Natural killer cell (primary cell): ENCODE measurements at regions not wholly inside any gene's neighbourhood (a gene's known extent, or its start where the extent isn't known, plus 50 kb on each side); places are given as distances from the start of the nearest gene placed in this dataset.

ENCODE experiments used
- ATAC-seq, 3 donors: fragments of 150-1000 bp in 2 of 3; fragments of 200-7000 bp in 1 of 3; cut with Tn5 transposase; 1 replicate in 1 of 3; 2 replicates in 2 of 3; pipeline ENCODE4 v1.10.0; 2021; ENCODE audit warnings: mild to moderate bottlenecking in 2 of 3, moderate library complexity in 2 of 3
- DNase-seq, 2 donors: peaks; one replicate each; pipeline versions ENCODE4 v3.0.0 to v3.0.0-alpha.2; 2013 to 2021; ENCODE audit warnings: mixed read lengths in 1 of 2
- H3K27ac ChIP-seq: one replicate; pipeline ENCODE4 v1.5.1; 2013; ENCODE audit warnings: mild to moderate bottlenecking, low read length
- H3K27me3 ChIP-seq: one replicate; pipeline ENCODE4 v1.6.1; 2013; ENCODE audit warnings: low read length; ENCODE audit not compliant: control insufficient read depth, insufficient read depth
- H3K36me3 ChIP-seq: one replicate; pipeline ENCODE4 v1.6.1; 2013; ENCODE audit warnings: low read length; ENCODE audit not compliant: control insufficient read depth, insufficient read depth
- H3K4me1 ChIP-seq: one replicate; pipeline ENCODE4 v1.6.1; 2013; ENCODE audit warnings: low read length; ENCODE audit not compliant: control insufficient read depth, insufficient read depth
- H3K4me3 ChIP-seq: one replicate; pipeline ENCODE4 v1.5.1; 2013; ENCODE audit warnings: low read length
- H3K9me3 ChIP-seq: one replicate; pipeline ENCODE4 v1.6.1; 2013; ENCODE audit warnings: low read length; ENCODE audit not compliant: control insufficient read depth, insufficient read depth
- H3K27ac Mint-ChIP-seq, 2 donors: one replicate each; pipeline ENCODE4 v1.8.0; 2022; ENCODE audit warnings: mild to moderate bottlenecking in 2 of 2, mixed read lengths in 2 of 2, moderate library complexity in 1 of 2
- H3K27me3 Mint-ChIP-seq, 2 donors: one replicate each; pipeline ENCODE4 v1.8.0; 2022; ENCODE audit warnings: low read depth in 2 of 2, mixed read lengths in 2 of 2
- H3K36me3 Mint-ChIP-seq: one replicate; pipeline ENCODE4 v1.8.0; 2022; ENCODE audit warnings: mixed read lengths
- H3K4me1 Mint-ChIP-seq, 2 donors: one replicate each; pipeline ENCODE4 v1.8.0; 2022; ENCODE audit warnings: mixed read lengths in 2 of 2
- H3K4me3 Mint-ChIP-seq: one replicate; pipeline ENCODE4 v1.8.0; 2022; ENCODE audit warnings: mild to moderate bottlenecking, moderate library complexity, mixed read lengths
- H3K9me3 Mint-ChIP-seq, 2 donors: one replicate each; pipeline ENCODE4 v1.8.0; 2022; ENCODE audit warnings: mixed read lengths in 2 of 2
- CTCF ChIP-seq: fragments of 200-600 bp; IDR thresholded peaks from one replicate; pipeline ENCODE4 v1.8.0; 2022; ENCODE audit warnings: antibody characterized with exemption
- WGBS: methylation state at CpG from one replicate; pipeline ENCODE4 v1.1.7; 2013; ENCODE audit warnings: missing lambda C conversion rate; ENCODE audit not compliant: insufficient coverage; 5-methylcytosine and 5-hydroxymethylcytosine counted together
- intact Hi-C: fragments of 100-400 bp; cut with micrococcal nuclease; formaldehyde crosslinking; loops from one replicate; pipeline ENCODE4 v1.14.2; 2022

GRCh38 chr16:86384263-86384649, 126.1 kb upstream of the FOXF1 start:
- ATAC-seq, result no peak
- no peaks in the 10 kb centered on the region for H3K36me3 Mint-ChIP-seq
- H3K4me3 Mint-ChIP-seq, result no peak overlapping the region

GRCh38 chr16:86384980-86385379, 125.3 kb upstream of the FOXF1 start:
- intact Hi-C loops, result no loop called here

More at GRCh38 chr16:86384263-86384649, 126.1 kb upstream of the FOXF1 start:
- H3K27me3 Mint-ChIP-seq, result peaks cover 15 to 16% of the 10 kb centered on the region in 2 donors
- Histone ChIP-seq H3K4me3 (no peak overlapping the region), H3K36me3 (no peaks in the 10 kb centered on the region), H3K27ac (no peak overlapping the region), H3K27me3 (no peaks in the 10 kb centered on the region), H3K9me3 (no peaks in the 10 kb centered on the region), H3K4me1 (no peaks in the 10 kb centered on the region)
- H3K27ac Mint-ChIP-seq, result no peak overlapping the region
- WGBS, result 83% methylated on average over 9 of the region's 9 CpGs
- DNase-seq, result no peak
- H3K9me3 Mint-ChIP-seq, result no peaks in the 10 kb centered on the region
- intact Hi-C loops, result no loop called here
- peaks cover 0 to 4% of the 10 kb centered on the region in 2 donors for H3K4me1 Mint-ChIP-seq
- TF ChIP-seq CTCF, result no peak

GRCh38 chr16:86387468-86388440, 122.6 kb upstream of the FOXF1 start:
- no peaks in the 10 kb centered on the region for H3K4me1 ChIP-seq
- H3K27me3 ChIP-seq, result no peaks in the 10 kb centered on the region
- ATAC-seq (no peak), DNase-seq (no peak)
- H3K27ac ChIP-seq, result no peak overlapping the region
- no peak for TF ChIP-seq CTCF
- H3K4me3 ChIP-seq, result no peak overlapping the region
- H3K36me3 ChIP-seq, result no peaks in the 10 kb centered on the region
- WGBS, result 76% methylated on average over 24 of the region's 24 CpGs
- no peaks in the 10 kb centered on the region for H3K9me3 ChIP-seq
- intact Hi-C loops, result no loop called here
- Mint-ChIP-seq H3K4me3 (no peak overlapping the region), H3K36me3 (no peaks in the 10 kb centered on the region), H3K9me3 (no peaks in the 10 kb centered on the region), H3K27ac (no peak overlapping the region), H3K27me3 (peaks cover 8 to 20% of the 10 kb centered on the region in 2 donors), H3K4me1 (no peaks in the 10 kb centered on the region)

More at GRCh38 chr16:86384980-86385379, 125.3 kb upstream of the FOXF1 start:
- no peak overlapping the region for H3K4me3 ChIP-seq
- H3K4me1 ChIP-seq, result no peaks in the 10 kb centered on the region
- Mint-ChIP-seq H3K9me3 (no peaks in the 10 kb centered on the region), H3K27me3 (peaks cover 15 to 20% of the 10 kb centered on the region in 2 donors), H3K36me3 (no peaks in the 10 kb centered on the region), H3K4me1 (peaks cover 0 to 4% of the 10 kb centered on the region in 2 donors), H3K27ac (no peak overlapping the region), H3K4me3 (no peak overlapping the region)
- no peak for ATAC-seq
- 82% methylated on average over 10 of the region's 10 CpGs for WGBS
- no peaks in the 10 kb centered on the region for H3K27me3 ChIP-seq
- H3K9me3 ChIP-seq, result no peaks in the 10 kb centered on the region
- H3K36me3 ChIP-seq, result no peaks in the 10 kb centered on the region
- TF ChIP-seq CTCF, result no peak
- DNase-seq, result no peak
- H3K27ac ChIP-seq, result no peak overlapping the region
